NCI-H82 treated with DMSO at 0.1 percent for 48 hours (cell line): ENCODE measurements at regions not wholly inside any gene's neighbourhood (a gene's known extent, or its start where the extent isn't known, plus 50 kb on each side); places are given as distances from the start of the nearest gene placed in this dataset.
"Not testable (repeated sequence)": the region's sequence is repeated elsewhere in the genome, so short reads cannot be mapped to it uniquely, and the experiment has no call there.

ENCODE experiments used
- DNase-seq: peaks from one replicate; lab custom pipeline; 2025; ENCODE audit not compliant: unreplicated experiment; lab: John Stamatoyannopoulos, UW

DNA sequence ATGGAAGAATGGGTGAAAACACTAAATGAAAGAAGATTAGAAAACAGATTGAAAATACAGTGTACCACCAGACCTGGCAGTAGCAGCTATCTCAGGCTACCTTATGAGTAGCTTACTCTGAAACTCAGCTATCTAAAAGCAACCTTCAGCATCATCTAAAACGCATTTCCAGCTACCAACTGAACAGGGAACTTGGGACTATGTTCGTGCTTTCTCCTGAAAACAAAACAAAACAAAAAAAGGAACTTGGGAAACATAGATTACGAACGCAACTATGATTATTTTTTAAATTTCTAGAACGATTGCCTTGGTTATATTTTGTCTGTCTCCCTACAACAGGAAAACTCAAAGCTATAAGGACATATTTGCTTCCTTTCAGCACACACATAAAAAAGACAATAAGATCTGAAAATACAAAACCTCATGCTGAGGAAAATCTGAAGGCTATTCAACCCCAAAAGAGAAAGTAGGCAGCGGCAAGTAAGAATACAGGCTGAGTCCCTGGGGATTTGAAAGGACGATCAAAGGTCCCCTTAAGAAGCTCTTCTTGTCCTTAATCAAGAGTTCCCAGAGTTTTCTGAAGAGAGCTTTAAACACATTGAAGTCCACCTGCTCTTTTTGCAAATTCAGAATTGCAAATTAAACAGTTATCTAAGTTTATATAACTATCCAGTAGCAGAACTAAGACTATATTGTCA, 53.4 kb downstream of the OR2K2 start:
- DNase-seq = no peak

DNA sequence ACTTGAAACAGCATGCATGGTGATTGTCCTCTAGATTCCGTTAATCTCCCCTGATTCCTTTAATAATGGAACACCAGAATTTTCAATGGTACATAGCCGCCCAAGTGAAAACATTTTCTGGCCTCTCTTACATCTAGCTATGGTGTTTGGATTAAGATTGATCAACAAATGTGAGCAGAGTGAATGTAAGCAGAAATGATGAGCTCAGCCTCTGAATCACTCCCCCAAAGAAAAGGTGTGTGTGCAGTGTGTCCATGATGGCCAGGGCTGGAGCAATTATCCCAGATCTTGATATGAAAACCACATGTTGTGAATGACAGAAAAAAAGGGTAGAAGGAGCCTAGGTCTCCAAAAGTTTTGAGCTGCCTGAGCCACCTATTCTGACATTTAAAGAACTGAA, 55.3 kb downstream of the OR2K2 start:
- DNase-seq = no peak

DNA sequence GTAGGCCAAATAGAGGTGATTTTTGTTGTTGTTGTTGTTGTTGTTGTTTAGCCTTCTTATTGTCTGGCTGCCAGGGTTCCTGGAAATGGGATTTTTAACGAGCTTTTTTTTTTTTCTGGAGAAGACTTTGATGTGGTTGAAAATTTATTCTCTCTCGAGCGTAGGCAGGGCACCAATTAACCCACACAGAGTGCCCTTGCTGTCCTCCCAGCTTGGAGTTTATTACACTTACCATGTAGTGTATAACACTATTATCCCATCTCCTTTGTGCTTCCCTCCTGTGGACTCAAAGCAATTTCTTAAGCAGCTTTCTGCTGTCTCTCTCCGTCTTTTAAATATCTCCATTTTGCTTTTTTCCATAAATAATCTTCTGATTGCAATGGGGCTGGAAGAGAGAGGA, 57.4 kb downstream of the OR2K2 start:
- DNase-seq = no peak

DNA sequence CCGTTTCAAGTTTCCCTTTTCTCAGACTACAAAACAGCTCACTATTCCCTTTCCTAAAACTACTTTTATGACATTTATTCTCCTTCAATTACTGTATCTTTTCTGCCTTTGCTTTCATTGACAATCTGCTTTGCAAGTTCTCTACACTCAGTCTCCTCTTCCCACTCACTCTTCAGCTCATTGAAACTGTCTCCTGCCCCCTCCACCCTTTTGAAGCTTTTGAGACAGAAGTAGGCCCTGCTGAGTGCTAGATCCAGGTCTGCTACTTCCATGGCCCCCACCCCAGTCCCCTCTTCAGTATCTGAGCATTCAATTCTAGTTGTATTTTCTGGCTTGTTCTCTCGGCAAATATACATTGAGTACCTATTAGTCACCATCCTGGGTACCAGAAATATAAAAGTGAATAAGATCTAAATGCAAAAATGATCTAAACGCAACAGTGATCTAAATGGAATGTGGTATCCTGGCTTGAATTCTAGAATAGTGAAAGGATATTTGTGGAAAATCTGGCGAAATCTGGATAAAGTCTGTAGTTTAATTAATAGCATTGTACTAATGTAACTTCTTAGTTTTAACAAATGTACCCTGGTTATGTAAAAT, 58.4 kb downstream of the OR2K2 start:
- no peak for DNase-seq

DNA sequence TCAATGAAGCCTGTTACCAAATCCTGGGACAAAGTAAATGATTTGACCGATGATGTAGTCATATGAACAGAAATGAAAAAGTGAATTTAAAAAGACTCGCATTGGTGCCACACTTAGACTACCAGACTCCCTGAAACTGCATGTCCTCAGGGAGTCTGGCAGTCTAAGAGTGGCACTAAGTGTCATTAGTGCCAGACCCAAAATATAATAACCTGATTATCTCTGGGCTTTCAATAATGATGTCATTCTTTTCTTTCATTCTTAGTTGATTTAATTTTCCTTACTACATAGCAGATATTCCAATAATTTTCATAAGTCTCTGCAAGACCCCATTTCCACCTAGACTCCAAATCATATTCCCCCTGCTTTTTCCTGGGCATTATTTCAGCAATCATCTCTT, 59.0 kb downstream of the OR2K2 start:
- no peak for DNase-seq

DNA sequence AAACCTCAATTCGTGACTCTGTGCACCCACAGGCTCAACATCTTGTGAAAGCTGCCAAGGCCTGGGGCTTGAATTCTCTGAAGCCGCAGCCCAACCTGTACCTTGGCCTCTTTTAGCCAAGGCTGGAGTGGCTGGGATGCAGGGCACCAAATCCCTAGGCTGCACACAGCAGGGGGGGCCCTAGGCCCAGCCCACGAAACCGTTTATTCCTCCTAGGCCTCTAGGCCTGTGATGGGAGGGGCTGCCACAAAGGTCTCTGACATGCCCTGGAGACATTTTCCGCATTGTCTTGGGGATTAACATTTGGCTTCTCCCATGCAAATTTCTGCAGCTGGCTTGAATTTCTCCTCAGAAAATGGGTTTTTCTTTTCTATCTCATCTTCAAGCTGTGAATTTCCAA, 64.0 kb downstream of the OR2K2 start:
- DNase-seq = not testable (repeated sequence)

DNA sequence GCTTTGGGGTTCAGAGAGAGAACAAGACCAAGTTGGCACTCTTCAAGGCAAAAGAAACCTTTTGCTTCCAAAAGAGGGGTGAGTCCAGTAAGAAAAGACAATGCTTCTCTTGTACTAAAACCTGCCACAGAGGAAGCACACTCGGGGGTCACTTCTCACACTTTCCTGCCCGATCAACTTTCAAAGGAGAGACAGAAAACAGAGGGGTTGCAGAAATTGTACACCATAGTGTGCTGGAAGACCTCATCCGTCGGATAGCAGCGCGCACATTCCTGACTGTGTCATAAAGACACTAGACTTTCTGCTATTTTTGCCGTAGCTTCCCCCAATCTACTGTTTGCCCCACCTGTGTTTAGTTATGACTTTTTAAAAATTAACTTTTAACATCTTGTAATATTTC, 66.9 kb downstream of the OR2K2 start:
- no peak for DNase-seq

DNA sequence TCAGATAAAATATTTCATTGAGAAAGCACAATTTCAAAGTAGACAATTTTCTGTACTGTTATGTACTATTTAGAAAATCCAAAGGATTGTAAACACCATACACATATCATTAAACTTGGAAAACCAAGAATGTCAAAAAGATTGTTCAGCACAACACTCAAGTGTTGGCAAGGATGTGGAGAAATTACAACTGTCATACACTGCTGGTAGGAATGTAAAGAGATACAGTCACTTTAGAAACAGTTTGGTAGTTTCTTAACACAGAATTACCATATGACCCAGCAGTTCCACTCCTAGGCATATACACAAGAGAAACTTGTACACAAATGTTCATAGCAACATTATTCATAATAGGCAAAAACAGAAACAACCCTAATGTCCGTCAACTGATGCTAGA, 71.2 kb downstream of the OR2K2 start:
- DNase-seq = no peak

DNA sequence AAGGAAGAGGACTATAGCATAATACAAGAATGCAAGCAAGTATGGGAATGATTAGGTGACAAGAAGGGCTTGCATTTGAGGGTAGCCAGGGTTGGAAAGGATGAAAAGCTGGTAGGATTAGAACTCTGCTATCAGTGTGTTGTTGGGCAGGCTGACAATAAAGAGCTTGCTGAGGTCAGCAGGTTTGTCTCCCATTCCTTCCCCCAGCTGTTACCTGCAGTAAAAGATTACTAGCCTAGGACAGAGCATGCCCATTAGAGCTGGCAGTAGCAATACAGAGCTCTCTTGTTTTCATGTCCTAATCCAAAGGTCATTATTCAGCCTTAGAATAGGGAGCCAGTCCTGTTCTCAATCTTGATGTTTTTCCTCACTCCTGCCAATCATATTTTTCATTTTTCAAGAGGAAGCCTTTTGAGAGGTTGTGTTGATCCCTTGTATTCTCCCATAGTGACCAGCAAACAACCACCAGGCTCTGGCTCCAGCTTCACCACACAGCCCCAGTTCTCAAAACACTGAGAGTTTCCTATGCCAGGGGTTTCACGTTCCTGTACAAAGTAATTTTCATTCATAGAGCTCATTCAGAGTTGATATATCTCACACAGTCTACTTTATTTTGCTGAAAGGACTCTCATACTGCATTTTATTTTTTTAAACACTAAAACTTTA, 71.7 kb downstream of the OR2K2 start:
- no peak for DNase-seq

DNA sequence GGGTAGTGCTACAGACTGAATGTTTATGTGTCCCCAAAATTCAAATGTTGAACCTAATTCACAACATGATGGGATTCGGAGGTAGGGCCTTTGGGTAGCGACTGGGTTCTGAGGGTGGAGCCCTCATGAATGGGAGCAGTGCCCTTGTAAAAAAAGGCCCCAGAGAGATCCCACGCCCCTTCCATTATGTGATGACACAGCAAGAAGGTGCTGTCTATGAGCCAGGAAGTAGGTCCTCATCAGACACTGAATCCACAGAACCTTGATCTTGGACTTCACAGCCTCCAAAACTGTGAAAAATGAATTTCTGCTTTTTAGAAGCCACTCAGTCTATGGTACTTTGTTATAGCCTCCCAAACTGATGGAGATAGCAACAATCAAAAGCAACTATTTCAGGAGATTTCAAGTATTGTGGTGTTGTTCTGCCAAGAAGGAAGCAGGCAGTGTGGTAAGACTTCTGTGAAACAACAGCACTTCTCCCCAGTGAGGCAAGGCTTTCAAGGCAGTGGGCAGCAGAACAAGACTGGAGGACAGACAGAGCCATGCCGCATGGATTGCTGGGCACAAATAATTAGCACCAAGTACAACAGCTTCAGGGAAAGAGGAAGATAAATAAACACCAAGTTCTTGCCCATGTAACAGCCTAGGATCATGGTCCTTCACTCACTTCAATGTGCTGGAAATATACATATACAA, 76.1 kb downstream of the OR2K2 start:
- DNase-seq = no peak

DNA sequence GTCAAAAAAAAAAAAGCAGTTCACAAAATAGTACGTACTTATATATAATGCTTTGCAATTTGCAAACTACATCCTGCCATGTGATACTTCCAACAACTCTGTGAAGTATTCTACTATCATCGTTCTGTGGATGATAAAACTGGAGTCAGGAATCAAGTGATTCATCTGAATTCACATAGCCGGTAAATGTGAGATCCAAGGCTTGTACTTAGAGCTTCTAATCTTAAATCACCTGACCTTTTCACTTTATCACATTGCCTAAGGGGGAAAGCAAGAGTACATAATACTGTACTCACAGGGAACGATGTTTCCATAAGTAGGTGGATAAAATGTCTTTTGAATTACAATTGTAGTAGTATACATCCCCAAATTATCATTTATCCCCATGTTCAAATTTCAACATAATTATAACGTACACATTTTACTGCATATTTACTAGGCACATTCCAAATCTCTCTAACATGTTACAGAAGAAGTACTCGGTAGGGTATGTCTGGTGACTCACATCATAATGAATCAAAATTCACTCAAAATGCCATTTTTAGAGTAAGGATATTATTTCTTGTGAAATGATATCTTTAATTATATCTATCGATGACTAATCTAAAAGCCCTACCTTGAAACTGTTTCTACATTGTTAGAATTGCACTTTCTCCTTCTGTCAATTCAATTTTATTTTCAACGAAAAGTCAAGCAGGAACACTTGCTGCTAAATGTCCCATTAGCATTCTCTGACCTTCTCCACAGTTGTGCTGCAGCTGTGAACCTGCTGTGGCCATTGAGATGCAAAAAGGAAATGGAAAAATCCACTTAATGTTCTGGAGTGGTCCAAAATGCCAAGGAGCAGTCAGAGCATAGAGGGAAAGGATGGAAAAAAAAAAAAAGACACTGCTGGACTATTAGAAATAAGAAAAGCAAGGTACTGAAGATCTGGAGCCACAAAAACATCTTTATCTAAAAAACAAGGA, 78.9 kb downstream of the OR2K2 start:
- DNase-seq = no peak

DNA sequence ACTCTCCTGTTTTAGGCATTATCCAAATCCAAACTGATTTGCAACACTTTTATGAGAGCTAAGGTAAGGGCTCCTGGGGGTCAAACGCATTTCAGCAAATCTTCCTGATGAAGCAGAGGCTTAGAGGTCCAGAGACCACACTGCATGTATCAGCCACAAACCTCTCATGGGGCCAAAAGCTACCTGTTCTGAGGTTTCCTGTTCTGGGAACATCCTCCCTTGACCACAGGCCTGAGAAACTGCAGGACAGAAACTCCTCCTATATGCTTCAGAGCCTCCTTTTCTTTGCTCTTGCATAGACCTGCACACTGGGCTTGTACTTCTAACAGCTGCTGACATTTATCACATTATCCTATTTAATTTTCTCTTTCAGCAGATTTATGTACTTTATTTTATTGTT, 92.6 kb downstream of the OR2K2 start:
- no peak for DNase-seq

DNA sequence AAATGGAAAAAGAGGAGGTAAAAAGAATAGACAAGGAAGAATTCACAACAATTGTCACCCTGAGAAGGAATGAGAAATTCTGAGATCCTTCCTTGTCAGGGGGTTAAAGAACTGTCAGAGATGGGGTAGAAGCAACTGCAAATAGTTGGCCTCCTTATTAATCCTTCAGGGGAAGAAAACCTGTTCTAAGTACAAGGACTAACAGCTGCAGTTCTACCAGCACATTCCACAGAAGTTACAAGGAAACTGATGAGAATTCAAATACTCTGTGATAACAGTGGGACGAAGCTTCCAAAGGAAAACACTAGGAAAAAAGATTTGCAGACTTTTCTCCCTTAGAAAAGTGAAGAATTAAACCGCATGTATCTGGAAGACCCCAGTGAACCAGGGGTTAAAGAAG, 93.7 kb downstream of the OR2K2 start:
- no peak for DNase-seq

DNA sequence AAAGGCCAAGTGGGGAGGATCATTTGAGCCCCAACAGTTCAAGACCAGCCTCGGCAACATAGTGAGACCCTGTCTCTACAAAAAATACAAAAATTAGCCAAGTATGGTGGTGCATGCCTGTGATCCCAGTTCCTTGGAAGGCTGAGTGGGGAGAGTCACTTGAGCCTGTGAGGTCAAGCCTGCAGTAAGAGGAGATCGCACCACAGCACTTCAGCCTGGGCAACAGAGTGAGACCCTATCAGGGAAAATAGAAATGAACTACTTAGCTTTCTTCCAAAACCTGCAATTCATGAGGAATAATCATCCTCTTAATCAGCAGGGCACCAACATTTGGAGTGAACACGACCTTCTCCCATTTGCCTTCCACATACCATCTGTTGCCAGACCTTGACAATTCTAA, 96.1 kb downstream of the OR2K2 start:
- no peak for DNase-seq

DNA sequence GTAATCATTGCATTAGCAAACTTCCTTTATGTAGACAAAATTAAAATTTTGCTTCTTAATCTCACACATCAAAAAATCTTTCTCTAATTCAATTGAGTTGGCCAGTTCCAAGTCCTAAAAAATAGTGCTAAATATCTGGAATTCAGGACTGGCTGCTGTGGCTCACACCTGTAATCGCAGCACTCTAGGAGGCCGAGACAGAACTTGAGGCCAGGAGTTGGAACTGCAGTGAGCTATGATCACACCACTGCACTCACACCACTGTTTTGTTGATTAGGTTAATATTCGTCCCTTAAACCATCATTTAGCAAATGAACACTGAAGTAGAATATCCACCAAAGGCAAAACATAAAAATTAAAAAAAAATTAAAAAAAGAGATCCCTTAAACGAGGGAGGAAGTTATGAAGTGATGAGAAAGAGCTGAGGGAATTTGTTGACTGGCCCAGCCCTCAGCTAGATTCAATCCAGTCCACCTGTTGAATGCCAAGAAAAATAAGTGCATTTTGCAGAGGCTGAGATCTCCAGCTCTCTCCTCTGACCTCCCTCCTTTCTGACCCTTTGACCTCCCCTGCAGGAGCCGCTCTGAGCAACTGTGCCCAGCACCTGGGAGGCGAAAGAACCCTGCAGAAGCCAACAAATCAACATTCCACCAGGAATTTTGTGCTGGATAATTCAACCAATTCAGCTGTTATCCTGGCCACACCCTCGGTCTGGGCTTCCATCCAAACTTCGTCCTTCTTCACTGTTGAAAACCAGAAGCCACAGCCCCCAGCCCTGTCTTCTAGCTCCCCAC, 96.8 kb downstream of the OR2K2 start:
- no peak for DNase-seq

DNA sequence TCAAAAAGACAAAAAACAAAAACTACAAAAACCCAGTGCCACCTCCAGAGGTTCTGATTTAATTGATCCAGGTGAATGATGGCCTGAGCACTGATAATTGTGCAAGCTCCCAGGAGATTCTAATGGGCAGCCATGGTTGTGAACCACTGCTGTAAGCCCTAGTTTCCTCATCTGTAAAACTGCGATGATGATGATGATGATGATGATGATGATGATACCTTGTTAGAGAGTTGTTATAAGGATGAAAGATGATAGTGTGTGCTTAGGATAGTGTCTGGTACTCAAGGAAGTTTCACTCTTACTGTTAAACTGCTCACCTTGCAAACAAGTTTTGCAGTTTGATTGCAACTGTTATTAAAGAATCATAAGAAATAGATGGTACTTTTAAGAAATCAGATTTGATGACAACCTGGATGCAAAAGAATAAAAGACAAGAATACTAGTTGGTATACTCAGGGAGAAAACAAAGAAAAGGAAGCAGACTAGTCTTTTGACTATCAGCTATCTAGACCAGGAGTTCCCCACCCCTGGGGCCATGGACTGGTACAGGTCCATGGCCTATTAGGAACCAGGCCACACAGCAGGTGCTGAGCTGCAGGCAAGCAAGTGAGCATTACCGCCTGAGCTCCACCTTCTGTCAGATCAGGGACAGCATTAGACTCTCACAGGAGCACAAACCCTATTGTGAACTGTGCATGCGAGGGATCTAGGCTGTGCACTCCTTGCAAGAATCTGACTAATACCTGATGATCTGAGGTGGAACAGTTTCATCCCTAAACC, 98.0 kb downstream of the OR2K2 start:
- DNase-seq = no peak

DNA sequence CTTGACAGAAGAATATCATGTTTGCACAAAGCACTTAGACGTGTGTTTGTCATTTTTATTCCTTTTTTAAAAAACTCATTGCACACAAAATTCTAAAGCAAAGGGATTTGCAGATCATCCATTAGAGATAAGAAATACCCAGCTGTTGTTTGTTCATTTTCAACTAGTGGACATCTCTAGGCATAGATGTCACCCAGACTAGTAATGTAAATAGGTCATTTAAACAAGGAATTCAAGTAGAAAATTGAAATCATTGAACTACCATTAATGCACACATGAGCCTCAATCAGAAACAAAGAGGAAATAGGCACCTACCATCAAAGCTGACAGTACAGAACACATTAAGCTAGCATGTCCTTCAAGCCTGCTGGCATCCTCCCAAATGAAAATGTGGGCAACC, 107.3 kb downstream of the OR2K2 start:
- no peak for DNase-seq

DNA sequence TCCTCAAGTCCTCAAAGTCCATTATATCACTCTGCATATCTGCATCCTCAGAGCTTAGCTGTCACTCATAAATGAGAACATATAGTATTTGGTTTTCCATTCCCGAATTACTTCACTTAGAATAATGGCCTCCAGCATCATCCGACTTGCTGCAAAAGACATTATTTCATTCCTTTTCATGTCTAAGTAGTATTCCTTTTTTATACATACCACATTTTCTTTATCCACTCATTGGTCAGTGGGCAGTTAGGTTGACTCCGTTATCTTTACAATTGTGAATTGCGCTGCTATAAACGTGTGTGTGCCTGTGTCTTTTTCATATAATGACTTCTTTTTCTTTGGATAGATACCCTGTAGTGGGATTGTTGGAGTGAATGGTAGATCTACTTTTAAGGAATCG, 117.2 kb downstream of the OR2K2 start:
- no peak for DNase-seq

DNA sequence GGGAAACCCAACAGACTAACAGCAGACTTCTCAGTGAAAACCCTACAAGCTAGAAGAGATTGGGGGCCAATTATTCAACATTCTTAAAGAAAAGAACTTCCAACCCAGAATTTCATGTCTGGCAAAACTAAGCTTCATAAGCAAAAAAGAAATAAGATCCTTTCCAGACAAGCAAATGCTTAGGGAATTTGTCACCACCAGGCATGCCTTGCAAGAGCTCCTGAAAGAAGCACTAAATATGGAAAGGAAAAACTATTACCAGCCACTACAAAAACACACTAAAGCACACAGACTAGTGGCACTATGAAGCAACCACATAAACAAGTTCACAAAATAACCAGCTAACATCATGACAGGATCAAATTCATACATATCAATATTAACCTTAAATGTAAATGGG, 131.1 kb downstream of the OR2K2 start:
- DNase-seq = no peak
